Mesothelial cell of epicardium (in vitro differentiated cells): ENCODE measurements at regions not wholly inside any gene's neighbourhood (a gene's known extent, or its start where the extent isn't known, plus 50 kb on each side); places are given as distances from the start of the nearest gene placed in this dataset.

ENCODE experiments used
- DNase-seq, 2 experiments: peaks; one replicate each; pipeline ENCODE4 v3.0.0; 2021; ENCODE audit warnings: low spot score in 2 of 2; ENCODE audit not compliant: unreplicated experiment in 2 of 2
- H3K27ac Mint-ChIP-seq: 2 replicates; pipeline ENCODE4 v1.8.0; 2021; ENCODE audit warnings: mixed read lengths
- H3K27me3 Mint-ChIP-seq: 2 replicates; pipeline ENCODE4 v1.8.0; 2021; ENCODE audit warnings: low read depth, mixed read lengths
- H3K36me3 Mint-ChIP-seq: 2 replicates; pipeline ENCODE4 v1.8.0; 2021; ENCODE audit warnings: mixed read lengths
- H3K4me1 Mint-ChIP-seq: 2 replicates; pipeline ENCODE4 v1.8.0; 2021; ENCODE audit warnings: mixed read lengths
- H3K4me3 Mint-ChIP-seq: 2 replicates; pipeline ENCODE4 v1.8.0; 2021; ENCODE audit warnings: mild to moderate bottlenecking, moderate library complexity, mixed read lengths
- H3K9me3 Mint-ChIP-seq: 2 replicates; pipeline ENCODE4 v1.8.0; 2021; ENCODE audit warnings: mixed read lengths
- CTCF ChIP-seq: fragments of 200-600 bp; sonication (generic); IDR thresholded peaks from one replicate; pipeline ENCODE4 v1.5.0; 2021; ENCODE audit warnings: antibody characterized with exemption; ENCODE audit not compliant: unreplicated experiment

GRCh38 chr21:36564647-36565046 lies 84.7 kb upstream of the CLDN14 start:
- H3K27me3 Mint-ChIP-seq: peaks cover 46% of the 10 kb centered on the region
- no peak overlapping the region for H3K4me3 Mint-ChIP-seq
- H3K36me3 Mint-ChIP-seq: no peaks in the 10 kb centered on the region
- H3K9me3 Mint-ChIP-seq: no peaks in the 10 kb centered on the region
- H3K4me1 Mint-ChIP-seq: peaks cover 40% of the 10 kb centered on the region
- no peak for TF ChIP-seq CTCF
- H3K27ac Mint-ChIP-seq: no peak overlapping the region
- DNase-seq: no peak

GRCh38 chr21:36565540-36565939 lies 85.6 kb upstream of the CLDN14 start:
- peaks cover 46% of the 10 kb centered on the region for H3K27me3 Mint-ChIP-seq
- no peaks in the 10 kb centered on the region for H3K36me3 Mint-ChIP-seq
- H3K4me1 Mint-ChIP-seq: peaks cover 45% of the 10 kb centered on the region
- H3K27ac Mint-ChIP-seq: no peak overlapping the region
- no peak overlapping the region for H3K4me3 Mint-ChIP-seq
- no peaks in the 10 kb centered on the region for H3K9me3 Mint-ChIP-seq
- no peak for DNase-seq
- no peak for TF ChIP-seq CTCF

- TF ChIP-seq CTCF: no peak
- Mint-ChIP-seq H3K4me1 (peaks cover 54% of the 10 kb centered on the region), H3K27ac (peak overlapping the region; percentile 74), H3K9me3 (no peaks in the 10 kb centered on the region), H3K27me3 (peaks cover 43% of the 10 kb centered on the region), H3K36me3 (no peaks in the 10 kb centered on the region), H3K4me3 (no peak overlapping the region)
- no peak for DNase-seq
Measured at GRCh38 chr21:36566644-36567043, 86.7 kb upstream of the CLDN14 start.

GRCh38 chr21:36567216-36567885 lies 87.4 kb upstream of the CLDN14 start:
- H3K4me3 Mint-ChIP-seq: no peak overlapping the region
- peaks cover 41% of the 10 kb centered on the region for H3K27me3 Mint-ChIP-seq

GRCh38 chr21:36569511-36569910 lies 89.6 kb upstream of the CLDN14 start:
- TF ChIP-seq CTCF: no peak
- H3K27me3 Mint-ChIP-seq: peaks cover 28% of the 10 kb centered on the region
- no peaks in the 10 kb centered on the region for H3K36me3 Mint-ChIP-seq
- H3K4me3 Mint-ChIP-seq: no peak overlapping the region
- H3K27ac Mint-ChIP-seq: no peak overlapping the region
- H3K4me1 Mint-ChIP-seq: peaks cover 51% of the 10 kb centered on the region
- no peak for DNase-seq
- H3K9me3 Mint-ChIP-seq: peaks cover 4% of the 10 kb centered on the region

More at GRCh38 chr21:36567216-36567885, 87.4 kb upstream of the CLDN14 start:
- Mint-ChIP-seq H3K9me3 (no peaks in the 10 kb centered on the region), H3K27ac (peak overlapping the region; percentile 74), H3K4me1 (peaks cover 61% of the 10 kb centered on the region), H3K36me3 (no peaks in the 10 kb centered on the region)
- no peak for DNase-seq
- TF ChIP-seq CTCF: no peak

- peaks cover 39% of the 10 kb centered on the region for H3K27me3 Mint-ChIP-seq
- H3K9me3 Mint-ChIP-seq: peaks cover 4% of the 10 kb centered on the region
- peaks cover 41% of the 10 kb centered on the region for H3K4me1 Mint-ChIP-seq
- H3K4me3 Mint-ChIP-seq: no peak overlapping the region
- no peaks in the 10 kb centered on the region for H3K36me3 Mint-ChIP-seq
- peak overlapping the region; percentile 36 for H3K27ac Mint-ChIP-seq
- no peak for DNase-seq
- TF ChIP-seq CTCF: no peak
Measured at GRCh38 chr21:36571556-36571955, 91.6 kb upstream of the CLDN14 start.
